ENCODE measurements at regions not wholly inside any gene's neighbourhood (a gene's known extent, or its start where the extent isn't known, plus 50 kb on each side); places are given as distances from the start of the nearest gene placed in this dataset.
"Not testable (repeated sequence)": the region's sequence is repeated elsewhere in the genome, so short reads cannot be mapped to it uniquely, and the experiment has no call there.

- no peak for DNase-seq
These were observed 423.1 kb upstream of the PITX2 start for GRCh38 chr4:111045992-111046391.

DNA sequence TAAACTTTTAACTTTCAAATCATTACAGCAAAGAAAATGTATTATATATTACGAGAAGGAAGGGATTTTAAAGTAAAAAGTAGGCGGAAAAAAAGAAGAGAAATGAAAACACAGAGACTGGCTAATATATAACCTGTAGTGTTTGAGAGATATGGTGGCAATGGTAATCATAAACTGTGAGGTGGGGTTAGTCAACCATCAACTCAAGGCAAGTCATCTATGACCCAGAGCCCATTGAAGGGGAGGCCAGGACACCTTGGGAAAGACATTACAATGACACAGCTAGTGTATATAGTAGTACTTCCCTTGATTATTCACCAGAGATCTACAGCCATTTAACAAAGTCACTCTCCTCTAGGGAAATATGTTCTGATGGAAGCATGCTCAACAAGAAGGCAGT lies 423.9 kb upstream of the PITX2 start:
- no peak for DNase-seq

DNA sequence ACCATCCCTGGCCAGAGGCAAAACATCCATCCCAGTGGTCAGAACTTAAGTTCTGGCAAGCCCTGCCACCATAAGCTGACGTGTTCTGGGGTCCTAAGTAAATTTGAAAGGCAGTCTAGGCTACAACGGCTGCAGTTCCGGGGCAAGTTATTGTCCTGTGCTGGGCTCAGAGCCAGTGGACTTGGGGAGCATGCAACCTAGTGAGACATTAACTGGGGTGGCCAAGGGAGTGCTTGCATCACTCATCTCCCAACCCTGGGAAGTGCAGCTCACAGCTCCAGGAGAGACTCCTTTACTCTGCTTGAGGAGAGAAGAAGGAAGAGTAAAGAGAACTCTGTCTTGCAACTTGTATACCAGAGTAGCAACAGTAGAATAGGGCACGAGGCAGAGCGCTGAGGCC lies 425.4 kb upstream of the PITX2 start:
- DNase-seq, result no peak

- no peak for DNase-seq
These were observed 441.6 kb upstream of the PITX2 start for GRCh38 chr4:111064342-111064993.

DNA sequence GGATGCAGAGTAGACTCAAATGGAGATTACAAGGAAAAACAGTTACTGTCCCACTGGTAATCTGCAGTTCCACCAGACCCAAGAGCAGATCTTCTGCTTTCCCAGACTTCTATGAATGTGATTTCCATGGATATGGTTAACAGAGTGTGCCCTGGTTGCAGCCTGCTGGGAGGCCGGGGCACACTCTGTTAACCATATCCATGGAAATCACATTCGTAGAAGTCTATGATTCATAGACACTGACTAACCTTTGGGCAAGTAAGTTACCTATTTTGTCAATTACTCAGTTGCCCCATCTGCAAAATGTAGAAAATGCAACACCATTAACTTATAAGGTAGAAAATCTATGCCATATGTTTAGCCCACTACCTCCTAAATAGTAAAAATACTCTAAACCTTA lies 443.1 kb upstream of the PITX2 start:
- DNase-seq, result no peak

DNA sequence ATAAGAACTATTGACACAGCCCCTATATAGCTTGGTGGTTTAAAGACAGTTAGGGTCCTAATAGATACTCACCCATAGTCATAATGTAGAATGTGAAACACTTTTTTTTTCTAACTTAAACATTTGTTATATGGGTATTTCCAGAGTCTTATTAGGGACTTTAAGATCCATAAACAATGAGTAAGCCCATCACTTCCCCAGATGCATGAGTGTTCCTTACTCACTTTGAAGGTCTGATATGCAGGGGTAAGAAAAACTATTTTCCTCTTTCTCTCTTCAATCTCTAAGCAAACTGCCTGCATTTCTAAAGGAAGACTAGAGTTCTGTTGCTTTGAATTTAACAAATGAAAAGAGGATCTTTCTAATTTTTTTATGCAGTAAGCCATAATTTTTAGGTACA lies 443.6 kb upstream of the PITX2 start:
- no peak for DNase-seq

GRCh38 chr4:111066887-111067286 lies 444.0 kb upstream of the PITX2 start:
- no peak for DNase-seq

- no peak for DNase-seq
These were observed 446.0 kb upstream of the PITX2 start for GRCh38 chr4:111068883-111069282.

DNA sequence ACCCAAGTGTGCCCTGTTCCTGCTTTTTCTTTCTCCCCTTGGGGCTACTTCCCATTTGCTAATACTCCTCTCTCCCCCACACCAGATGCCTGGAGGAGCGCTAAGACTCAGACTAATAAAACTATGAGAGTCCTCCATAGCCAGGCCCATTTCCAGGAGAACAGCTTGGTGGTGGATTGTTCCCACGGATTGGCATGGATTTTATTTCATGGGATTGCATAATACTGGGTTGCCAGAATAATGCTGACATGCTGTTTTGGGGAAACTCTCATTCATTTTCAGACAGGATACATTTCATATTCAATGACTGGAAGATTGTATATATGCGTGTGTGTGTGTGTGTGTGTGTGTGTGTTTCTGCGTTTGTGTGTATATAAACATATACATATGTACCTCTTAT lies 447.5 kb upstream of the PITX2 start:
- no peak for DNase-seq

DNA sequence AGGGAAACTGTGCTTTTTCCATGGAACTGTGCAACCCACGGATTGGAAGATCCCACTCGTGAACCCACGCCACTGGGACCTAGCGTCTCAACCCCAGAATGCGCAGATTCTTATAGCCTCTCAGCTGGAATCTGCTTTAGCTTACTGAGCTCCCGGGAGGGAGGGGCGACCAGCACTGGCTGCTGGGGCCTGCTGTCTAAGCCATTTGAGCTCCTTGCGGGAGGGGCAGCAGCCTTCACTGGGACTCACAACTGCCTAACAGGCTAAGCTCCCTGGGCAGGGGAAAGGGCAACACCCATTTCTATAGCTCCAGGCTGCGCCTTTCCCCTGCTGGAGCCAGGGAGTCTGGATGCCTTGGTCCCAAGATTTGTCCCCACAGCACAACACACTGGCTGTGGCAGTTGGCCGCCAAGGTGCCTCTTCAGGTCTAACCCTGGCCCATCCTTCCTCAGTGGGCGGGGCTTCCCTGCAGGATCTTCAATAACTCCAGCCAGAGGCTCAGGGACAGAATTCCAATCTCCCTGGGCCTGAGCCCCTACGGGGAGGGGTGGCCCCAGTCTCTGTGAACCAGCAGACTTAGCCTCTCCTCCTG lies 451.7 kb upstream of the PITX2 start:
- DNase-seq, result no peak

DNA sequence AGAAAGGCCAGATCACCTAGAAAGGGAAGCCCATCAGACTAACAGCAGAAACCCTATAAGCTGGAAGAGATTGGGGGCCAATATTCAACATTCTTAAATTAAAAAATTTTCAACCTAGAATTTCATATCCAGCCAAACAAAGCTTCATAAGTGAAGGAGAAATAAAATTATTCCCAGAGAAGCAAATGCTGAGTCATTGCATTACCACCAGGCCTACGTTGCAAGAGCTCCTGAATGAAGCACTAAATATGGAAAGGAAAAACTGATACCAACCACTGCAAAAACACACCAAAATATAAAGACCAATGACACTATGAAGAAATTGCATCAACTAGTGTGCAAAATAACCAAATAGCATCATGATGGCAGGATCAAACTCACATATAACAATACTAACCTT lies 453.4 kb upstream of the PITX2 start:
- DNase-seq, result not testable (repeated sequence)

GRCh38 chr4:111108153-111108552 lies 485.3 kb upstream of the PITX2 start:
- no peak for DNase-seq

DNA sequence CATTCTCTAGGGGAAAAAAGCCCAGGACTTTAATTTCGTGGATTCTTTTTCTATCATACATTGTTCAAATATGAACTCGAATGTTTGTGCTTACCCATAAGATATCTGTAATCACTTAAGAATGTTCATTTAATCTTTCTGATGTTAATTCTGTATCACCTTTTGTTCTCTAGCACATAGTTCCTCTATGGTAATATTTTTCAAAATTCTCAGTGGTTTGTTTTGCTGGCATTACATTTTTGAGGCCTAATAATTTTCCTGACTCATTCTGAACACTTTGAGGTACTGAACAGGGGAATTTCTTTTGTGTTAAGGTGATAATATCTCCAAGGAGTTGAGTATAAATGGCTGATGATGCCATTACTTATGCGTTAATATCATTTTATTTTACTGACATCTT lies 490.7 kb upstream of the PITX2 start:
- DNase-seq, result no peak

GRCh38 chr4:111115881-111116280 lies 493.0 kb upstream of the PITX2 start:
- DNase-seq, result no peak

DNA sequence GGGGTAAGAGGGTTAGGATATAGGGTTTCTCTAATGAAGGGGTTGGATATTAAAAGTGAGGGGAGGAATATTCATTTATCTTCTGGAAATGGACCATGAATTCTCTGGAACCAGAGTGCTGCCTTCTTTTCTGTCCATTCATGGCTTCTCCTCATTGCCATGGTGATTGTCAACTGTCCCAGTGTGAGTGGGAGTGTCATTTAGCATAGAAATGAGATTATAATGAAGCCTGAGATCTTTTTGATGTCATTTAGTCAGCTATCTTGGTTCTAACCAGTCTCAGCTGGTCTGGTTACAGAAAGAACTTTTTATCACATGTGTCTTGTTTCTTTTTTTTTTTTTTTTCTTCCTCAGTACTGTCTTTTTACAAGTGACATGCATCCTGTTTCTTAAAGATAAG lies 497.3 kb upstream of the PITX2 start:
- no peak for DNase-seq

GRCh38 chr4:111126340-111126739 lies 503.5 kb upstream of the PITX2 start:
- no peak for DNase-seq

DNA sequence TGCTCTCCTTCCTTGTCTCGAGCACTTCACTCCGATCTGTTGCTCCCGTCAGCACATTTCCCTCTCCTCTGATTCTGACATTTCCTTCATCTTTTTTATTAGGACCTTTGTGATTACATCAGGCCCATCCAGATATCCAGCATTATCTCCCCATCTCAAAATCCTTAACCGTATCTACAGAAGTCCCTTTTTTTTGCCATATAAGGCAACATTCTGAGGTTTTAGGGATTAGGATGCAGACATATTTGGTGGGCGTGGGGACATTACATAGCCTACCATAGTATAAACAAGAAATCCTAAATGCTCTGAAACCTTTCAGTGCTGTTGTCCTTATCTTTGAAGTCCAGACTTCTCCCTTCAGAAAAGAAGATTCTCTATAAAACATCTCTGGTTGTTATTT lies 505.0 kb upstream of the PITX2 start:
- DNase-seq, result no peak

DNA sequence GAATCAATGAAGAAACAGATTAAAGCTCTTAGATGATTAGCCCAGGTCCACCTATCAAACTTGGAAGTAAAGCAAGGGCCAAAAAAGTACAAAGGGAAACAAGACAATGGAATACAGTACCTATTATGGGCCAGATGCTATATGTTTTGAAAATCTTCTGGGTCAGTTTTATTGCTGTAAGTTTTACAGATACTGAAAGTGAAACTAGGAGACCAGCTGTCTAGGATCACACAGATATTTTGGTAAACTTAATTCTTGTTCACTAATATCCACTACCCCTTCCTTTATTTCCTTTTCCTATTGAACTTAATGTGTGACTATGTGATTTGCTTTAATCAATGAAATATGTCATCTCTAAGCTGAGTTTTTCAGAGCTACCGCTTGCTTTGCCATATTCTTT lies 505.4 kb upstream of the PITX2 start:
- no peak for DNase-seq

GRCh38 chr4:111136438-111136837 lies 513.6 kb upstream of the PITX2 start:
- DNase-seq, result no peak

DNA sequence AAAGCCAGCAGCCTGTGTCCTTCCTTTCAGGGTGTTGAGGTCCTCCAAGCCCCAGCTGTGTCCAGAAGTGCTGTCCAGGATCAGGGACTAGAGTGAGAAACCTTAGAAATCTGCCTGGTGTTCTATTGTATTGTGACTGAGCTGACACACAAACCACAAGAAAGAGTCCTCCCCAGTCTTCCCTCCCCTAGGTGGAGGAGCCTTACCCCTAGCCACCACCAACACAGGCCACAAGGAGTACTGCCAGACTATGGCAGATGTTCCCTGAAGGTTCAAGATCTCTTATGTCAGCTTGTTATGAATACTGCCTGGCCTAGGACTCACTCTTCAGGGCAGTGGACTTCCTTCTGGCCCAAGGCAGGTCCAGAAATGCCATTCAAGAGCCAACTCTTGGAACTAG lies 514.1 kb upstream of the PITX2 start:
- DNase-seq, result no peak

DNA sequence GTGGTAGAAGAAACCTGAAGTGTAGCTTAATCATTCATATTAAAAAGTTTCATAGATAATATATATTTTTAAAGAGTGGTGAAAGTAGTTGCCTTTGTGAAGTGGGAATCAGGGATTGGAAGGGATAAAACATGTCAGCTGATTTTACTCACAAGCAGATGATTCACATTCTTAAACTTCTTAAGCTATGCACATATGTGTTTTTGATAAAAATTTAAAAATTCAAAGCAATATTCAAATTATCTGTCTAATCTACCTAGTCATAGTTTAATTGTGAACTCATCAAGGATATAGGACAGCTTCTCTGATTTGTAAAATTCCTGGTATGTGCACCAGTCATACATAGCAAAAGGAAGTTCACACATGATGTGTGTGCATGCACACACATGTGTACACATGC lies 520.6 kb upstream of the PITX2 start:
- no peak for DNase-seq

DNA sequence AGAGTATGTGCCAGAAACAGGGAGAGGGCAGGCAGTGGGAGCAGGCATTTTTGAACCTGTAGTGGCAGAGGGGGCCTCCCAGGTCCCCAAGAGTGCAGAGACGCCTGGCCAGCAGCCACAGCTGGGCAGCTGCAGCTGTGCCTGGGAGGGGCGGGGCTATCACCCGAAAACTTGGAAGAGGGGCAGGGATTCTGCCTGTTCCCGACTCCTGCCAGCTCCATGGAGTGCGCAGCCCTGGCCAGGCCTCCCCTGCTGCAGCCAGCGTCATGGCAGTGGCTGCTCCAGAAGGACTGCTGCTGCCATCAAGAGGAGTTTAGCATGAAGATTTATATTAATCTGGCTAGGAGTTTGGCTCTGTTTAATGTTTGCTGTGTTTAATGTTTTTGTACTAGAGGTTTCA lies 532.1 kb upstream of the PITX2 start:
- DNase-seq, result no peak

DNA sequence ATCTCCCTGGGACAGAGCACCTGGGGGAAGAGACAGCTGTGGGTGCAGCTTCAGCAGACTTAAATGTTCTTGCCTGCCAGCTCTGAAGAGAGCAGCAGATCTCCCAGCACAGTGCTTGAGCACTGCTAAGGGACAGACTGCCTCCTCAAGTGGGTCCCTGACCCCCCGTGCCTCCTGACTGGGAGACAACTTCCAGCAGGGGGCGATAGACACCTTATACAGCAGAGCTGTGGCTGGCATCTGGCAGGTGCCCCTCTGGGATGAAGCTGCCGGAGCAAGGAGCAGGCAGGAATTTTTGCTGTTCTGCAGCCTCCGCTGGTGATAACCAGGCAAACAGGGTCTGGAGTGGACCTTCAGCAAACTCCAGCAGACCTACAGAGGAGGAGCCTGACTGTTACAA lies 541.7 kb upstream of the PITX2 start:
- not testable (repeated sequence) for DNase-seq

DNA sequence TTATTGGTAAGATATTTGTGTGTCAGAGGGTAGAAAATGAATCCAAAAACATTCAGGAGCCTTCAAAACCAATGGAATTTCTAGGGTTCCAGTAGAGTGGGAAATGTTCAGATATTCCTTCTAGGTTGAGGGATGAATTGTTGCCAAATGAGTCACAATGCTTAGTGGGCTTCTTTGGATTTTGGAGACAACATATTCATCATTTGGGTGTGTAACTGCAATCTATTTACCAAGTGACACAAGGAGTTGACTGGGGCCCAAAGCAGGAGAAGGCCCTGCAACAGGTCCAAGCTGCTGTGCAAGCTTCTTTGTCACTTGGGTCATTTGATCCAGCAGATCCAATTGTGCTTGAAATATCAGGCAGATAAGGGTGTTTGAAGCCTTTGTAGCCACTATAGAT lies 551.5 kb upstream of the PITX2 start:
- no peak for DNase-seq

DNA sequence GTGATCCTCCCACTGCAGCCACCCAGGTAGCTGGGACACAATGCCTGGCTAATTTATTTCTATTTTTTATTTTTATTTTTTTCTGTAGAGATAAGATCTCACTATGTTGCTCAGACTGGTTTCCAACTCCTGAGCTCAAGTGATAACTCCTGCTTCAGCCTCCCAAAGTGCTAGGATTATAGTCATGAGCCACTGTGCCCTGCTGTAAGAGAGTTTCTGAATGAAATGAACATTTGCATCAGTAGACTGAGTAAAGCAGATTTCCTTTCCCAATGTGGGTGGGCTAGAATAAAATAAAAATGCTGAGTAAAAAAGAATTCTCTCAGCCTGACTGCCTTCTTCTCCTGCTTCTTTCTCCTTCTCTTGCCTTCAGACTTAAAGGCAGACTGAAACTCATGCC lies 555.4 kb upstream of the PITX2 start:
- no peak for DNase-seq
